GF-D8 (cell line): ENCODE measurements at regions not wholly inside any gene's neighbourhood (a gene's known extent, or its start where the extent isn't known, plus 50 kb on each side); places are given as distances from the start of the nearest gene placed in this dataset.
"Not testable (repeated sequence)": the region's sequence is repeated elsewhere in the genome, so short reads cannot be mapped to it uniquely, and the experiment has no call there.

Source experiments
- DNase-seq: peaks from one replicate; lab custom pipeline; 2025; lab: John Stamatoyannopoulos, UW

GRCh38 chr2:4139316-4139715 lies 435.9 kb downstream of the DCDC2C start:
- DNase-seq: no peak

GRCh38 chr2:4139731-4140130 lies 436.4 kb downstream of the DCDC2C start:
- DNase-seq: no peak

GRCh38 chr2:4140281-4140970 lies 437.1 kb downstream of the DCDC2C start:
- no peak for DNase-seq

GRCh38 chr2:4144731-4145130 lies 441.4 kb downstream of the DCDC2C start:
- DNase-seq: no peak

GRCh38 chr2:4151521-4151920 lies 448.1 kb downstream of the DCDC2C start:
- no peak for DNase-seq

- no peak for DNase-seq
Observed at GRCh38 chr2:4152051-4152450, 448.7 kb downstream of the DCDC2C start.

GRCh38 chr2:4168834-4169233 lies 465.5 kb downstream of the DCDC2C start:
- no peak for DNase-seq

- DNase-seq: no peak
Observed at GRCh38 chr2:4174796-4175195, 471.4 kb downstream of the DCDC2C start.

GRCh38 chr2:4175343-4175742 lies 472.0 kb downstream of the DCDC2C start:
- DNase-seq: no peak

GRCh38 chr2:4180631-4181030 lies 477.3 kb downstream of the DCDC2C start:
- no peak for DNase-seq

- no peak for DNase-seq
Observed at GRCh38 chr2:4181062-4181461, 477.7 kb downstream of the DCDC2C start.

- no peak for DNase-seq
Observed at GRCh38 chr2:4188561-4188960, 485.2 kb downstream of the DCDC2C start.

- no peak for DNase-seq
Observed at GRCh38 chr2:4190548-4190947, 487.2 kb downstream of the DCDC2C start.

- DNase-seq: no peak
Observed at GRCh38 chr2:4192119-4192518, 488.7 kb downstream of the DCDC2C start.

GRCh38 chr2:4214444-4215205 lies 511.2 kb downstream of the DCDC2C start:
- DNase-seq: no peak

- DNase-seq: no peak
Observed at GRCh38 chr2:4217737-4218136, 514.4 kb downstream of the DCDC2C start.

- DNase-seq: no peak
Observed at GRCh38 chr2:4219101-4219500, 515.7 kb downstream of the DCDC2C start.

- DNase-seq: no peak
Observed at GRCh38 chr2:4219571-4219970, 516.2 kb downstream of the DCDC2C start.

- DNase-seq: no peak
Observed at GRCh38 chr2:4221434-4221833, 518.1 kb downstream of the DCDC2C start.

GRCh38 chr2:4221845-4222244 lies 518.5 kb downstream of the DCDC2C start:
- no peak for DNase-seq

GRCh38 chr2:4244422-4244821 lies 541.0 kb downstream of the DCDC2C start:
- DNase-seq: not testable (repeated sequence)

GRCh38 chr2:4246364-4247131 lies 543.2 kb downstream of the DCDC2C start:
- DNase-seq: no peak

- DNase-seq: no peak
Observed at GRCh38 chr2:4247791-4248190, 544.4 kb downstream of the DCDC2C start.
